Kasumi-1 (cell line): ENCODE measurements at regions not wholly inside any gene's neighbourhood (a gene's known extent, or its start where the extent isn't known, plus 50 kb on each side); places are given as distances from the start of the nearest gene placed in this dataset.
"Not testable (repeated sequence)": the region's sequence is repeated elsewhere in the genome, so short reads cannot be mapped to it uniquely, and the experiment has no call there.

Experiments
- DNase-seq, 2 experiments: peaks; one replicate each; lab custom pipeline; 2025; lab: John Stamatoyannopoulos, UW

GRCh38 chr6:43999628-44000027, 127.6 kb downstream of the MRPL14 start:
- no peak for DNase-seq

GRCh38 chr6:43998592-43999243, 128.5 kb downstream of the MRPL14 start:
- DNase-seq = not testable (repeated sequence)

GRCh38 chr6:43997990-43998585, 129.2 kb downstream of the MRPL14 start:
- not testable (repeated sequence) for DNase-seq

- DNase-seq = no peak
Observed at GRCh38 chr6:43997345-43997677, 129.9 kb downstream of the MRPL14 start.

GRCh38 chr6:43996618-43997344, 130.5 kb downstream of the MRPL14 start:
- DNase-seq = no peak

- no peak for DNase-seq
Observed at GRCh38 chr6:43995137-43995536, 132.1 kb downstream of the MRPL14 start.

- DNase-seq = no peak
Observed at GRCh38 chr6:43993881-43994523, 133.2 kb downstream of the MRPL14 start.

GRCh38 chr6:43992783-43993644, 134.2 kb downstream of the MRPL14 start:
- DNase-seq = no peak

- no peak for DNase-seq
Observed at GRCh38 chr6:43992126-43992663, 135.1 kb downstream of the MRPL14 start.

GRCh38 chr6:43990627-43991619, 136.3 kb downstream of the MRPL14 start:
- DNase-seq = no peak

- no peak for DNase-seq
Observed at GRCh38 chr6:43990275-43990626, 137.0 kb downstream of the MRPL14 start.

GRCh38 chr6:43989581-43990146, 137.6 kb downstream of the MRPL14 start:
- no peak for DNase-seq

- no peak for DNase-seq
Observed at GRCh38 chr6:43988801-43989200, 138.5 kb downstream of the MRPL14 start.

- no peak for DNase-seq
Observed at GRCh38 chr6:43987838-43988439, 139.3 kb downstream of the MRPL14 start.

- DNase-seq = no peak
Observed at GRCh38 chr6:43986177-43986825, 141.0 kb downstream of the MRPL14 start.

GRCh38 chr6:43985329-43985728, 141.9 kb downstream of the MRPL14 start:
- DNase-seq = no peak

- no peak for DNase-seq
Observed at GRCh38 chr6:43984442-43985321, 142.6 kb downstream of the MRPL14 start.

- no peak for DNase-seq
Observed at GRCh38 chr6:43983632-43984031, 143.6 kb downstream of the MRPL14 start.
